ENCODE measurements at regions not wholly inside any gene's neighbourhood (a gene's known extent, or its start where the extent isn't known, plus 50 kb on each side); places are given as distances from the start of the nearest gene placed in this dataset.
"Not testable (repeated sequence)": the region's sequence is repeated elsewhere in the genome, so short reads cannot be mapped to it uniquely, and the experiment has no call there.

GRCh38 chr1:227508431-227508830, 54.9 kb upstream of the ZNF678 start:
- DNase-seq (ENCODE audit: low read depth) = no peak
- TF ChIP-seq CTCF (conservative IDR thresholded peaks at IDR 0.05; ENCODE audit: low read depth, low read length) = no peak
- no peak overlapping the region for H3K4me3 ChIP-seq (ENCODE audit: low read length)

- not testable (repeated sequence) for H3K4me3 ChIP-seq (ENCODE audit: low read length); DNase-seq (ENCODE audit: low read depth)
Measured at GRCh38 chr1:227506490-227507393, 56.6 kb upstream of the ZNF678 start.

GRCh38 chr1:227496045-227496444, 67.3 kb upstream of the ZNF678 start:
- not testable (repeated sequence) for DNase-seq (ENCODE audit: low read depth); H3K4me3 ChIP-seq (ENCODE audit: low read length)

GRCh38 chr1:227493863-227494551, 69.3 kb upstream of the ZNF678 start:
- not testable (repeated sequence) for DNase-seq (ENCODE audit: low read depth); H3K4me3 ChIP-seq (ENCODE audit: low read length)

GRCh38 chr1:227490478-227490877, 72.9 kb upstream of the ZNF678 start:
- H3K4me3 ChIP-seq (ENCODE audit: low read length) = no peak overlapping the region
- no peak for DNase-seq (ENCODE audit: low read depth)
- no peak for TF ChIP-seq CTCF (conservative IDR thresholded peaks at IDR 0.05; ENCODE audit: low read depth, low read length)

GRCh38 chr1:227490001-227490400, 73.4 kb upstream of the ZNF678 start:
- no peak for TF ChIP-seq CTCF (conservative IDR thresholded peaks at IDR 0.05; ENCODE audit: low read depth, low read length)
- no peak overlapping the region for H3K4me3 ChIP-seq (ENCODE audit: low read length)
- DNase-seq (ENCODE audit: low read depth) = no peak

GRCh38 chr1:227489572-227489971, 73.8 kb upstream of the ZNF678 start:
- TF ChIP-seq CTCF (conservative IDR thresholded peaks at IDR 0.05; ENCODE audit: low read depth, low read length) = no peak
- no peak overlapping the region for H3K4me3 ChIP-seq (ENCODE audit: low read length)
- no peak for DNase-seq (ENCODE audit: low read depth)

GRCh38 chr1:227487606-227488005, 75.8 kb upstream of the ZNF678 start:
- no peak overlapping the region for H3K4me3 ChIP-seq (ENCODE audit: low read length)
- no peak for TF ChIP-seq CTCF (conservative IDR thresholded peaks at IDR 0.05; ENCODE audit: low read depth, low read length)
- no peak for DNase-seq (ENCODE audit: low read depth)
